T-helper 17 cell (primary cell): ENCODE measurements at regions not wholly inside any gene's neighbourhood (a gene's known extent, or its start where the extent isn't known, plus 50 kb on each side); places are given as distances from the start of the nearest gene placed in this dataset.
"Not testable (repeated sequence)": the region's sequence is repeated elsewhere in the genome, so short reads cannot be mapped to it uniquely, and the experiment has no call there.

Experiments used
- ATAC-seq: fragments of 150-1000 bp; cut with Tn5 transposase; 2 replicates; pipeline ENCODE4 v1.10.0; 2021; ENCODE audit warnings: mild to moderate bottlenecking, moderate library complexity
- DNase-seq, 3 donors: peaks; one replicate each; pipeline versions ENCODE4 v3.0.0 to v3.0.0-alpha.2; 2020 to 2021
- H3K9me3 ChIP-seq: one replicate; pipeline ENCODE4 v1.7.0; 2013; ENCODE audit warnings: low read length, mild to moderate bottlenecking; ENCODE audit not compliant: control insufficient read depth, poor library complexity, severe bottlenecking
- H3K27ac Mint-ChIP-seq: one replicate; pipeline ENCODE4 v1.8.0; 2022; ENCODE audit warnings: mild to moderate bottlenecking, moderate library complexity, mixed read lengths
- H3K27me3 Mint-ChIP-seq: one replicate; pipeline ENCODE4 v1.8.0; 2022; ENCODE audit warnings: mixed read lengths
- H3K36me3 Mint-ChIP-seq: one replicate; pipeline ENCODE4 v1.8.0; 2022; ENCODE audit warnings: low read depth, mixed read lengths
- H3K4me1 Mint-ChIP-seq: one replicate; pipeline ENCODE4 v1.8.0; 2022; ENCODE audit warnings: mild to moderate bottlenecking, mixed read lengths
- H3K4me3 Mint-ChIP-seq: one replicate; pipeline ENCODE4 v1.8.0; 2022; ENCODE audit warnings: mild to moderate bottlenecking, moderate library complexity, mixed read lengths

GRCh38 chr2:131646669-131647297 is 119.1 kb downstream of the CCDC74A start:
- H3K4me3 Mint-ChIP-seq: no peak overlapping the region
- no peak for ATAC-seq
- peaks cover 2% of the 10 kb centered on the region for H3K4me1 Mint-ChIP-seq
- DNase-seq: no peak
- no peak overlapping the region for H3K27ac Mint-ChIP-seq
- H3K27me3 Mint-ChIP-seq: peaks cover 49% of the 10 kb centered on the region
- H3K9me3 ChIP-seq: no peaks in the 10 kb centered on the region
- peaks cover 2% of the 10 kb centered on the region for H3K36me3 Mint-ChIP-seq

DNA sequence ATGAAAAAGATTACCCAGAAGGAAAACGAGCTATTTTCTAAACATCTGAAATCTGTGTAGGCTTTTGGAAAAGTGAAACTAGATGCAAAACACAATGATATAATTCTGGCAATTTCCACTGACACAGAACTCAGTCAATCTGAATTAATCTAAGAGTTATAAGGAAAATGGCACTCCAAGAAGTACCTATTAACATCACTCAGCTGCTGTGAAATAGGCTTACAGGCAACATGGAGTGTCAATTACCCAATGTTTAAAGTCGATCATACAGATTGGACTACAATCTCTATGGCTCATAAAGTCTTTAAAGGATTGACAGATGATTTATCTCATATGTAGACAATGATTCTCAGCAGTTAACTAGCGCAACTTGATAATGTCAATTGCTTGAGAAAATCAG is 120.9 kb downstream of the CCDC74A start:
- not testable (repeated sequence) for ATAC-seq, H3K9me3 ChIP-seq, H3K4me3 Mint-ChIP-seq, H3K4me1 Mint-ChIP-seq, DNase-seq, H3K36me3 Mint-ChIP-seq, H3K27ac Mint-ChIP-seq
- peaks cover 53% of the 10 kb centered on the region for H3K27me3 Mint-ChIP-seq

DNA sequence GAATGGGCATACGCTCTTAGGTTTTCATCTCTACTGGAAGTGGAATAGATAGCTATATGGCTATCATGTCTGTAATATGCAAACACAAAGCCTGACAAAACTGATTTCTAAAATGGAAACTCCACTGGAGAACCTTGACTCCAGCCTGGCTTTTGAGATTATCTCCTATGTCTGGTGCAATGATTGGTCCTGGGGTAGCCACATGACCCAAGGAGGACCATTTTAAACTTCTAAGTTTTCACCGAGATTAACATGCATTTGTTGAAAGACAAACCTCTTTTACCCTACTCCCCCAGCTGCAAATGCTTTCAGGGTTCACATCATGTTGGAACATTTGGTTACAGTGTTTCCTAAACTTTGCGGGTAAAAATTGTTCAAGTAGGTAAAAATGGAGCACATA is 124.6 kb downstream of the CCDC74A start:
- ATAC-seq, H3K4me3 Mint-ChIP-seq, DNase-seq, H3K27ac Mint-ChIP-seq, H3K4me1 Mint-ChIP-seq, H3K9me3 ChIP-seq, H3K36me3 Mint-ChIP-seq: not testable (repeated sequence)
- peaks cover 41% of the 10 kb centered on the region for H3K27me3 Mint-ChIP-seq

GRCh38 chr2:131654107-131654506 is 126.4 kb downstream of the CCDC74A start:
- DNase-seq, H3K9me3 ChIP-seq, ATAC-seq, H3K4me3 Mint-ChIP-seq, H3K27ac Mint-ChIP-seq, H3K4me1 Mint-ChIP-seq, H3K36me3 Mint-ChIP-seq: not testable (repeated sequence)
- peaks cover 30% of the 10 kb centered on the region for H3K27me3 Mint-ChIP-seq

DNA sequence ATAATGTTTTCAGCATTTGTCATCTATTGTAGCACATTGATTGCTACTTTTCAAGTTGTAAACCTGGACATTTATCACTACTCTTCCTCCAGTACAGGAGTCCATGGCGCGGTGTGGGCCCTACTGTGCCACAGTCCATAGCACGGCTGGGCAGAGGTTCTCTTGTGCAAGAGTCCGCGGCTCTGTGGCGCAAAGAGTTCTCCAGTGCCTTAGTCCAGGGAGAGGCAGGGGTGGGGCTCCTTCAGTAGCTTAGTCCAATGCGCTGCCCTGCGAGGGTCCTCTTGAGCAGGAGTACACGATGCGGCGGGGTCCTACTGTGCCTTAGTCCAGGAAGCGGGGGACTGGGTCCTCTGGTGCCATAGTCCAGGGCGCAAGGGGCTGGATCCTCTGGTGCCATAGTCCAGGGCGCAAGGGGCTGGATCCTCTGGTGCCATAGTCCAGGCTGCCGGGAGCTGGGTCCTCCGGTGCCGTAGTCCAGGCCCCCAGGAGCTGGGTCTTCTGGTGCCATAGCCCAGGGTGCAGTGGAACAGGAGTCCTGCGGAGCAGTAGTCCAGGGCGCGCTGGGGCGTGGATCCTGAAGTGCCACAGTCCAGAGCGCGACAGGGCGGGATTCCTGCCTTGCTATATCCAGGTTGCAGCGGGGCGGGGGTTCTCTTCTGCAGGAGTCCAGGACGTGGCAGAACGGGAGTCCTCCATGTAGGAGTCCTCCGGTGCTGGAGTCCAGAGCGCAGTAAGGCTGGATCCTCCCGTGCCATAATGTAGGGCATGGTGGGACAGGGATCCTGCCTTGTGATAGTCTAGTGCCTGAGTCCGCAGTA is 129.3 kb downstream of the CCDC74A start:
- Mint-ChIP-seq H3K27ac (no peak overlapping the region), H3K27me3 (peaks cover 41% of the 10 kb centered on the region), H3K36me3 (no peaks in the 10 kb centered on the region), H3K4me1 (no peaks in the 10 kb centered on the region), H3K4me3 (no peak overlapping the region)
- DNase-seq: no peak
- ATAC-seq: no peak
- H3K9me3 ChIP-seq: no peaks in the 10 kb centered on the region

- Mint-ChIP-seq H3K4me1 (no peaks in the 10 kb centered on the region), H3K36me3 (no peaks in the 10 kb centered on the region), H3K27ac (no peak overlapping the region), H3K4me3 (no peak overlapping the region), H3K27me3 (peaks cover 51% of the 10 kb centered on the region)
- DNase-seq: no peak
- no peaks in the 10 kb centered on the region for H3K9me3 ChIP-seq
- no peak for ATAC-seq
Observed at GRCh38 chr2:131657895-131658768, 130.4 kb downstream of the CCDC74A start.

GRCh38 chr2:131658769-131659131 is 131.1 kb downstream of the CCDC74A start:
- Mint-ChIP-seq H3K27me3 (peaks cover 55% of the 10 kb centered on the region), H3K27ac (no peak overlapping the region), H3K4me3 (no peak overlapping the region), H3K36me3 (no peaks in the 10 kb centered on the region), H3K4me1 (no peaks in the 10 kb centered on the region)
- ATAC-seq: no peak
- no peak for DNase-seq
- H3K9me3 ChIP-seq: no peaks in the 10 kb centered on the region

- H3K4me1 Mint-ChIP-seq: no peaks in the 10 kb centered on the region
Observed at GRCh38 chr2:131659168-131659572, 131.5 kb downstream of the CCDC74A start.

GRCh38 chr2:131661101-131661782 is 133.6 kb downstream of the CCDC74A start:
- H3K27ac Mint-ChIP-seq, ATAC-seq, DNase-seq, H3K4me3 Mint-ChIP-seq, H3K4me1 Mint-ChIP-seq, H3K9me3 ChIP-seq, H3K36me3 Mint-ChIP-seq: not testable (repeated sequence)
- peaks cover 59% of the 10 kb centered on the region for H3K27me3 Mint-ChIP-seq

More at GRCh38 chr2:131659168-131659572, 131.5 kb downstream of the CCDC74A start:
- no peaks in the 10 kb centered on the region for H3K9me3 ChIP-seq
- ATAC-seq (no peak), DNase-seq (no peak)
- peaks cover 55% of the 10 kb centered on the region for H3K27me3 Mint-ChIP-seq
- H3K36me3 Mint-ChIP-seq: no peaks in the 10 kb centered on the region
- no peak overlapping the region for H3K4me3 Mint-ChIP-seq
- H3K27ac Mint-ChIP-seq: no peak overlapping the region

GRCh38 chr2:131661884-131662535 is 134.3 kb downstream of the CCDC74A start:
- H3K4me1 Mint-ChIP-seq, H3K9me3 ChIP-seq, H3K36me3 Mint-ChIP-seq, H3K4me3 Mint-ChIP-seq, H3K27ac Mint-ChIP-seq, DNase-seq, ATAC-seq: not testable (repeated sequence)
- peaks cover 55% of the 10 kb centered on the region for H3K27me3 Mint-ChIP-seq

GRCh38 chr2:131663501-131663900 is 135.8 kb downstream of the CCDC74A start:
- not testable (repeated sequence) for ATAC-seq, H3K9me3 ChIP-seq, H3K4me3 Mint-ChIP-seq, H3K27ac Mint-ChIP-seq, H3K4me1 Mint-ChIP-seq, DNase-seq, H3K36me3 Mint-ChIP-seq
- H3K27me3 Mint-ChIP-seq: peaks cover 55% of the 10 kb centered on the region

DNA sequence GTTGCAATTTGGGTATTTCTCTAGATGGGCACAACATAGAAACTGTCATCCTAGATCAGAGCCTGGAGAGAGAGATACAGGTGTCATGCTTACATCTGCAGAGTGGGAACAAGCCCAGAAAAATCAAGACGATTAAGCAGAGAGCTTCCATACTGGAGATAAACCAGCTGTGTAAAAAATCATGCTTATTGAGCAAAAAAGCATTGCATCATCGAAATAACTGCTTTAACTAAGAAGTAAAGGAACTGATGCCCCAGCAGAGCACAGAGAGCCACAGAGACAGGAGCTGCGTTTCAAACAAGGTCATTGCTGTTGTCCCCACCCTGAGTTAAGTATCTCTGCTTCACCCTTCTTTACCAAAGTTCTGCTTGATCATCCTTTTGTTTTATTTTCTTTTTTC is 138.0 kb downstream of the CCDC74A start:
- not testable (repeated sequence) for H3K36me3 Mint-ChIP-seq, H3K4me3 Mint-ChIP-seq, ATAC-seq, H3K4me1 Mint-ChIP-seq, H3K9me3 ChIP-seq, H3K27ac Mint-ChIP-seq, DNase-seq
- peaks cover 49% of the 10 kb centered on the region for H3K27me3 Mint-ChIP-seq
